GM12865 (cell line): ENCODE measurements at regions not wholly inside any gene's neighbourhood (a gene's known extent, or its start where the extent isn't known, plus 50 kb on each side); places are given as distances from the start of the nearest gene placed in this dataset.

Experiments used
- DNase-seq: peaks from one replicate; pipeline ENCODE4 v3.0.0; 2010; ENCODE audit warnings: low read depth
- H3K4me3 ChIP-seq: 2 replicates; pipeline ENCODE4 v1.5.1; 2011; ENCODE audit warnings: mild to moderate bottlenecking, low read depth, low read length, control low read depth
- TF ChIP-seq, protein P1 (sequence below): IDR thresholded peaks from 2 replicates; pipeline ENCODE4 v1.5.1; 2011; ENCODE audit warnings: low read length, control low read depth, low read depth, inconsistent platforms; ENCODE audit not compliant: insufficient read depth; ENCODE audit errors: missing control alignments

DNA sequence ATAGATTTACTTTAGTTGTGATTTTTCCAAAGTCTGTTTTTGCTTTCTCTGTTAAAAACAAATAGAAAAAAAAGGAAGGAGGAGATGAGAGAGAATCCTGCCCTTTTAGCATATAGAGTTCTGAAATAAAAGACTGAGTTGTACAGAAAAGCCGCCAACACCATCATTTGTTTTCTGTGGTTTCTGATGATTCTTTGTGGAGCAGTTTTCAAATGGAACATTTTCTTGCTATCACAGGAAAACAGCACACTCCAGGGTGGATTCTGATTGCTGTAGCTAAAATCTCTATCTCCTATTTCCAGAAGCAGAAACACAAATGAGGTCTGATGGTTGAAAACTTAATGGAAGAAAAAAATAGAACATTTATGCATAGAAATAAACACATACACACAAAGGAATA, 144.6 kb upstream of the L3MBTL4 start:
- no peak for DNase-seq
- TF ChIP-seq, protein P1, sequence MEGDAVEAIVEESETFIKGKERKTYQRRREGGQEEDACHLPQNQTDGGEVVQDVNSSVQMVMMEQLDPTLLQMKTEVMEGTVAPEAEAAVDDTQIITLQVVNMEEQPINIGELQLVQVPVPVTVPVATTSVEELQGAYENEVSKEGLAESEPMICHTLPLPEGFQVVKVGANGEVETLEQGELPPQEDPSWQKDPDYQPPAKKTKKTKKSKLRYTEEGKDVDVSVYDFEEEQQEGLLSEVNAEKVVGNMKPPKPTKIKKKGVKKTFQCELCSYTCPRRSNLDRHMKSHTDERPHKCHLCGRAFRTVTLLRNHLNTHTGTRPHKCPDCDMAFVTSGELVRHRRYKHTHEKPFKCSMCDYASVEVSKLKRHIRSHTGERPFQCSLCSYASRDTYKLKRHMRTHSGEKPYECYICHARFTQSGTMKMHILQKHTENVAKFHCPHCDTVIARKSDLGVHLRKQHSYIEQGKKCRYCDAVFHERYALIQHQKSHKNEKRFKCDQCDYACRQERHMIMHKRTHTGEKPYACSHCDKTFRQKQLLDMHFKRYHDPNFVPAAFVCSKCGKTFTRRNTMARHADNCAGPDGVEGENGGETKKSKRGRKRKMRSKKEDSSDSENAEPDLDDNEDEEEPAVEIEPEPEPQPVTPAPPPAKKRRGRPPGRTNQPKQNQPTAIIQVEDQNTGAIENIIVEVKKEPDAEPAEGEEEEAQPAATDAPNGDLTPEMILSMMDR, result no peak
- no peak overlapping the region for H3K4me3 ChIP-seq

DNA sequence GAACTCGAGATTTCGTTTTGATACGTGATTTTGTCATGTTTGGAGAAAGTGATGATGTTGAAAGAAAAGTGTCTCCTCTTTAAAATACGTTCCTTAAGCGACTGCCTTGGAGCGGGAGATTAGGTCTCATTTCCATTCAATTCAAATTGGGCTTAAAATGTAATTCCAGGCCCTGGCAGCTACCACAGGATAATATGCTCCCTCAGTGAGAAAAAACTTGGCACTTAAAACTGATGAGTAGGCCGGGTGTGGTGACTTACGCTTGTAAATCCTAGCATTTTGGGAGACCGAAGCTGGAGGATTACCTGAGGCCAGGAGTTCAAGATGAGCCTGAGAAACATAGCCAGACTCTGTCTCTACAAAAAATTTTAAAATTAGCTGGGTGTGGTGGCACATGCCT, 146.3 kb upstream of the L3MBTL4 start:
- no peak for DNase-seq
- no peak overlapping the region for H3K4me3 ChIP-seq
- TF ChIP-seq, protein P1, result no peak

DNA sequence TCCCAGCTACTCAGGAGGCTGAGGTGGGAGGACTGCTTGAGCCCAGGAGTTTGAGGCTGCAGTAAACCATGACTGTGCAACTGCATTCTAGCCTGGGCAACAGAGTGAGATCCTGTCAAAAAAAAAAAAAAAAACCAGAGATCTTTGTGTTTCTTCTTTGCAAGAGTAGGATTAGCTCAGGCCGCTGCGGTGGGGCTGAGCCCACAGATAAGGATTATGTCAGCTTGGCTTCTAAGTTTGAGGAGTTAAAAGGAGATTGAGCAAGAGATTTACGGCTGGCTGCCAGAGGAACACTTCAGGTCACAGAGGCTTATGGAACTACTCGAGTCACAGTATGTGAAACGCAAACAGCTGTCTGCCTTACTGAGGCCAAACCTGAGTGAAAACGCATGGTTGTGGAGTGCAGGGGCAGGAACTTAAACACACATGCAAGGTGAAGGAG, 146.7 kb upstream of the L3MBTL4 start:
- TF ChIP-seq, protein P1, result no peak
- no peak for DNase-seq
- no peak overlapping the region for H3K4me3 ChIP-seq

DNA sequence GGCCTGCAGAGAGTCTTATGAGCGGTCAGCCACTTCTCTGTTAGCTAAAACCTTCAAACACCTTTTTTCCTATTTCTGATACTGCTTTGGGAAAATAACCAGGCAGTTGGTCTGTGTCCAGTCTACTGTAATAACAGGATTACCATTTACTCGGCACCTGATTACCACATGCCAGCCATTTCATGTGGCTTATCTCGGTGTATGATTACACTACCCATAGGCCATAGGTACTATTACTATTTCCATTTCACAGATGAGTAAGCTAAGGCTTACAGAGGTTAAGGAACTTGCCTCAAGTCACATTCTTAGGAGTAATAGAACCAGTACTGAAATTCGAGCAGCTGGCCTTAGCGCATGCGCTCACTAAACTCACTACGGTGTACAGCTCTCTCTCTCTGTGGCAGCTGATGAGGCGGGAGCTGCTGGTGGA, 147.2 kb upstream of the L3MBTL4 start:
- H3K4me3 ChIP-seq, result no peak overlapping the region
- no peak for DNase-seq
- TF ChIP-seq, protein P1, result no peak

DNA sequence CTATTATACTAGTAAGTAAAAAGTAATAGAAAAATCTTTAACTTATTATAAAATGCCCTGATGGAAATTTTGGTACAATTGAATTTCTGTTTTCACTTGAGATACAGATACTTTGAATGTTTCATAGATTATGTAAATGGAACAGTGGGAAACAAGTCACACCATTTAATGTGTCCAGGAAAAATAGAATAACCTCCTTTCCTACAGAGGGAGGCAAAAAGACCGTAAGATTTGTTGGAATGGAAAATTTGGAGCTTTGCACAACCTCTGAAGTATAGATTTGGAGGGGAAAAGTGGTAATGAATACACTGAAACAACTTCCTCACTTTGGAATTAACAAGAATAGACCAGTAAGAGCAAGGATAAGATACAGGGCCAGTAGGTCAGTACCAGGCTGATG, 149.2 kb upstream of the L3MBTL4 start:
- TF ChIP-seq, protein P1, result no peak
- DNase-seq, result no peak
- no peak overlapping the region for H3K4me3 ChIP-seq

DNA sequence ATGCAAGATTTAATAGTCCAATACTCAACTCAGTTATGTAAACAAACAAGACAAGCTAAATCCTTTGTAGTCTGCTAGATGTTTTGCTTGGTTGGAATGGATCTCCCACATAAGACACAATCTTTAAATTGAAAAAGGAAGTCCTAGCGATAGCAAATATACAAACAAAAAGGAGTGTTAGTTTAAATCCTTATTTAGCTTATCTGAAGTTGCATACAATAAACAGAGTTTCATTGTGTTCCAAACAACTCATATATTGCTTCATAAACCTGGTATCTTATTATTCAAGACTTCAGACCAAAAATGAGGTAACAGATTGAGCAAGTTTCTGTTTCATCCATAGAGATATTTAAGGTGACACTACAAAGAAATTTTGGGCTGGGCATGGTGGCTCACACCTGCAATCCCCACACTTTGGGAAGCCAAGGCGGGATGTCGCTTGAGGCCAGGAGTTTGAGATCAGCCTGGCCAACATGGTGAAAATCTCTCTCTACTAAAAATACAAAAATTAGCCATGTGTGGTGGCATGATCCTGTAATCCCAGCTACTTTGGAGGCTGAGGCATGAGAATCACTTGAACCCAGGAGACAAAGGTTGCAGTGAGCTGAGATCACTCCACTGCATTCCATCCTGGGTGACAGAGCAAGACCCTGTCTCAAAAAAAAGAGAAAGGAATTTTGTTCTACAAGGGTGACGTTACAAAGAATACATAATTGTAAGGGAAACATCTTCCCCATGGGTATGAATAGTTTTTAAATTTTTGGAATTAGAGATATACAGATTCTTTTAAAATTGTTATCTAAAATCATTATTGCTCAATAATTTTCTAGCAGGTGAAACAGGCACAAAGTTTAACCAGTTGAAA, 150.5 kb upstream of the L3MBTL4 start:
- TF ChIP-seq, protein P1, result no peak
- no peak for DNase-seq
- H3K4me3 ChIP-seq, result no peak overlapping the region

DNA sequence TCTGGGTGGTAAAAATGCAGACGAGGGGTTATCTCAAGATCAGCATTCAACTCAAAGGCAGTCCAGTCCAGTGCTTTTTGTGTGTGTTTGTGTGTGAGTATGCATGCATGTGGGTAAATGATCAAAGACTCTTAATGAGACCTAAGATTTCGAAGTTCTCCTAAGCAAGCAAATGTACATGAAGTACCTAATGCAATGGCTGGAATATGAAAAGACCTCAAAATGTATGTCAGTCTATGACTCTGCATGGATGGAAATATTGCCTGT, 151.0 kb upstream of the L3MBTL4 start:
- TF ChIP-seq, protein P1, result no peak
- no peak overlapping the region for H3K4me3 ChIP-seq
- no peak for DNase-seq
